NCI-H2081 treated with DMSO at 0.1 percent for 48 hours (cell line): ENCODE measurements at regions not wholly inside any gene's neighbourhood (a gene's known extent, or its start where the extent isn't known, plus 50 kb on each side); places are given as distances from the start of the nearest gene placed in this dataset.

Experiments
- DNase-seq: peaks from one replicate; lab custom pipeline; 2025; lab: John Stamatoyannopoulos, UW

DNA sequence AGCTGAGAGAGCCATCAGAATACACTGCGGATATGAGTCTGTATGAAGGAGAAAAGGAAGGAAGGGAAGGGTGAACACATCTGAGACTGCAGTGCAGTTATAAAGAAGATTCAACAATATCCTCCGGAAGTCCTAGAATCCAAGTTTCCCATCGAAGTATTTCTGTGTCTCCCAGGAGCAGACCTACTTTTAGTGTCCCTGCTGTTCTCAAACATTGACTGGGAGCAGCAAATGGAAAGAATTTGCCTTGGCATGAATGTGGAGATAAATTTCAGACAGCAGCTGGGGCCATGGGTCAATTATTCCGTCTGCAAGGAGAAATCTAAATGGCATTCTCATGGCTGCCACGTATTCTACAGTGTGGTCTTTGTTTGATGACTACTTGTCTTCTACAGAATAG lies 478.1 kb upstream of the SMC2 start:
- no peak for DNase-seq

DNA sequence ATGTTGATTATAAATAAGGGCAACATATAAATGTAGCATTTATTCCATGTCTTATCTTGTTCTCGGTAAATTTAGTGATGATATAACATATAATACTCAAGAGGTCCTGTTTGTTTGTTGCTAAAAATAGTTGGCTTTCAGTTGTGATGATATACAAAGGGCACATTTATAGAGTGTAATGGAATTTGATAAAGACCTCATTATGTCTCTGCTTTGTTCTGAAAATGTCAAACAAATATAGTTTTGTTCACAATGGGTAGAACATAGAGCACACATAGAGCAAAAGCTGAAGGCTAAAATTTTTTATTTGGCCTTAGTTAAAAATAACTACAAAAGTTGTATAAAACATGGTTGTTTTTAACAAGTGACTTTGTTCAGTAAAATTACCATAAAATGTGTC lies 477.1 kb upstream of the SMC2 start:
- DNase-seq = no peak

DNA sequence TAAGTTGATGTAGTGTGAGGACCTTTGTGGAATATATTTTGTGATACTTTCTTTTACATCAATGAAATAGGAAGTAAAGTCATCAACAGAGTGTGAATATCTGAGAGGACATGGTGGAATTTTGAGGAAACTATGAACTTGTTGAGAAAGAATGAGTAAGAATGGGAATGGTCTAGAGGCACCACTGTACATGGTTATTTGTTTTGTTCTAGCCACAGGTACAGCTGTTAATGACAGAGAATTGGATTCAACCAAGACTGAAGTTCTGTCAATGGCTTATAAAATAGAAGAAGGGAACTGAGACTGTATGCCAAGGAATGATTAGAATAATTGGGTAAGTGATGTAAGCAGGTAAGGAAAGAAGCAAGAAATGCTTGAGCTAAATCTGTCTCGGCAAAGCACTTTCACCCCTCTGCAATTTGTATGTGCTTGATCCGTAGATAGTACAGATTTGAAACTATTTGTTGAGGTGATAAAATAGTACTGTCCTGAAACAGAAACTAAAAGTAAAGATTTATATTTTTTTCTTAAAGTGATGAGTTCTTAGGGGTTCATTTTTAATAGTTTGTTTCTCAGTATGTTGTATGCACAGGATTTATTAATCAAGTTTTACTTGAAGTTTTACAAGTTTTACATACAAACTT lies 468.8 kb upstream of the SMC2 start:
- no peak for DNase-seq

DNA sequence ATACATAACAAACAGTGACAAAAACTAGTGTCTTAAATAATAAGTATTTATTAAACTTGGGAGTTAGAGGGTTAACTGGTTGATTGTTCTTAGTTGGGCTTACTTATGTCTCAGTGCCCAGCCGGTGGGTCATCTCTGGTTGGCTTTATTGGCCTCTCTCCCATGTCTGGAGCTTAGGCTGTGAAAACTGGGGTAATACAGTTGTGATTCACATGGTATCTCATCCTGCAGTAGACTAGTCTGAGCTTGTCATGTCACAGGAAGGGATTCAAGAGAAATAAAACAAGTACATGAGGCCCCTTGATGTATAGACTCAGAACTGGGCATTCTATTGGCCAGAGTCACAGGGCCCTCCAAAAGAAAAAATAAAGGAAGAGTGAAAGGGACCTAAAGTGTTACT lies 466.4 kb upstream of the SMC2 start:
- no peak for DNase-seq

DNA sequence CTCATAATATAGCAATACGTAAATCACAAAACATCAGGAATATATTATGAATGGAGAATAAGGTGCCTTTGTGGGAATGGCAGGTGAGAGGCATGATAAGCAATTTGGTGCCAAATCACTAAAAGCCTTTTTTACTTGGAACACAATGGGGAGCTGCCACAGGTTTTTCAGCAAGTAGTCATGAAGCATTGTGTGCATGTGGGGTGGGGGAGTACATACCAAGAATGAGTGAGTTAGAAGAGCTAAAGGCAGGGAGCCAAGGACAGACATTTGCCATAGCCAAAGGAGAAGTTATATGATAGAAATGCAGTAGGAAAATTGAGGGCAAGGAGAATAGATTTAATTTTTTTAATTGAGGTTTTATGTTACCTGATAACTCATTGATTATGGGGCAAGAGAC lies 445.0 kb upstream of the SMC2 start:
- no peak for DNase-seq

DNA sequence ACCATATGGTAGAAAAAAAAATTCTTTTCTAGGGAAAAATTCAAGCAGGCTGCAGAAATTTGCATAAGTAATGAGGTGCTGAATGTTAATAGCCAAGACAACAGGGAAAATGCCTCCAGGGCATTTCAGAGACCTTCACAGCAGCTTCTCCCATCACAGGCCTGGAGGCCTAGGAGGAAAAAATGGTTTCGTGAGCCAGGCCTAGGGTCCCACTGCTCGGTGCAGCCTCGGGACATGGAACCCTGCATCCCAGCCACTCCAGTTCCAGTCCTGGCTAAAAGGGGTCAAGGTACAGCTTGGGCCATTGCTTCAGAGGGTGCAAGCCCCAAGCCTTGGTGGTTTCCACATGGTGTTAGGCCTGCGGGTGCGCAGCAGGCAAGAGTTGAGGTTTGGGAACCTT lies 436.0 kb upstream of the SMC2 start:
- no peak for DNase-seq

DNA sequence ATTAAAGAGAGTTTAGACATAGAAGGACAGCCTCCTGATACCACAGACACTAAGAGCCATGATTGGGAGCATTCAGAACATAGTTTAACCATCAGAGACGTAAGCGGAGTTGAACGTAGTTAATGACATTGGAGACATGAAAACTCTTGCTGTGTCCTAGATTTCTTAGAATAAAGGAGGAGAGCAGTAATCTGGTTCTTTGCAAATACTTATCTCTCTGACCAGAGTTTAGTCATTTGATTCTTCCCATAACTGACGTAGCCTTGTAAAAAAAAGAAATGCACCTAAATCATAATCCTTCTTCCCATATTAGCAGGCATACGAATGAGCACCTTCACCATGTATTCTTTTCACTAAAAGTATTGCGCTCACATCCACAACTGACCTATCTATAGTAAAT lies 433.3 kb upstream of the SMC2 start:
- no peak for DNase-seq

DNA sequence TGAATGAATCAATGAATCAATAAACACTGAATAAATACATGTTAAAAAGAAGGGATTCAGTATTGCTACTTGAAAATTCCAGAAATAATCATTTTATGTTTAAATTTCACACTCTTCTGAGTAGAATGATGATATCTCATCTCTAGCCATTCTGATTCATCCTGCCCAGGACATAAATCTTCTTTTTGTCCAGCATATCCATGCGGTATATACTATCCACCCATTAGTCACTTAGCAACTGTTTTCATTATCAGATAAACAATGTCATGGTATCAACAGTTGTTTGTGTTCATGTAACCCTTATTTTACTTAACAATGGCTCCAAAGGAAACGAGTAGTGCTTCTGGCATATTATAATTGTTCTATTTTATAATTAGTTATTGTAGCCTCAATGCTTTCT lies 432.4 kb upstream of the SMC2 start:
- DNase-seq = no peak

DNA sequence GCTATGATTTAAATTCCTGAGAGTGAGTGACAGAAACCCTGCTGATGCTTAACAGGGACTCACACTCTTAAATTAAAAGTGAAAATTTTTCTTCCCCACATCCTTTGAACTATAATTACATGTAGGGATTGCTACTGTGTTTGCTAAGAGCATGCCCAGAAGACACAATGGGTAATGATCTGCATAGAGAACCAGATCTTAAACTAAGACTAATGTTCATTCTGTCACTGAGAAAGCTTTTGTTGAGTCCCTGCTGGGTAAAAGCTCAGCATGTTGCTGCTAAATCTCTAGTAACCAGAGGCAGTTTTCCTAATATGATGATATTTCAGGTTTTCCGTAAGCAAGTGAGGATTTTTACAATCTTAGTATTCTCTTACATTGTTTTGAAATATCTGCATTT lies 424.8 kb upstream of the SMC2 start:
- no peak for DNase-seq

DNA sequence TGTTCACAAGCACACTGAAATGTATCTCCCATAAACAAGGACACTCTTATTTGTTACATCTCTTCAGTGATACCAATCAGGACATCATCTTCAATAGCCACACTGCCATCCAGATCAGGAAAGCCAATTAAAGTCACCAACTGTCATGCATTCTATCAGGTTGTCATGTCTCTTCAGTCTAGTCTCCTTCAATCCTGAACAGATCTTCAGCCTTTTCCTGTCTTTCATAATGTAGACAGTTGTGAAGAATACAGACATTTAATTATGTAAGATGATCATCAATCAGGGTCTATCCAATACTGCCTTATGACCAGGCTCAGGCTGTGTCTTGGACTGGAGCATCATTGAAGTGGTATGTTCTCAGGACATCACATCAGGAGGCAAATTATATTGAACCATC lies 419.8 kb upstream of the SMC2 start:
- no peak for DNase-seq

DNA sequence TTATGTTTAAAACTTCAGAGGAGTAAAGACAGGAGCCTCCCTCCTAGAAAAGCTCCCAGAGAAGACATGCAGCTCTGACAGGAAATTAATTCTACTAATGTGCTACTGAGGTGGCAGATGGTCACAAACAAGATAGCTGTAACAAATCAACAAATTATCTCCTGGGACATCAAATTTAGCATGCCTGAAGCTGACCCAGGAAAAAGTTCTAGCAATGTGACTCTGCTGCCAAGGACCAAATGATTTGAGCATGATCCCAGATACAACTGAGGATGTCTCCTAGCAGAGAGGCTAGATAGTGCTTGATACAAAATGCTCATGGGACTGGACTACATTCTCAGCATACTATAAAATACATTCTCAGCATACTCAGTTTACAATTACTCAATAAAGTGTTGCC lies 413.5 kb upstream of the SMC2 start:
- no peak for DNase-seq

DNA sequence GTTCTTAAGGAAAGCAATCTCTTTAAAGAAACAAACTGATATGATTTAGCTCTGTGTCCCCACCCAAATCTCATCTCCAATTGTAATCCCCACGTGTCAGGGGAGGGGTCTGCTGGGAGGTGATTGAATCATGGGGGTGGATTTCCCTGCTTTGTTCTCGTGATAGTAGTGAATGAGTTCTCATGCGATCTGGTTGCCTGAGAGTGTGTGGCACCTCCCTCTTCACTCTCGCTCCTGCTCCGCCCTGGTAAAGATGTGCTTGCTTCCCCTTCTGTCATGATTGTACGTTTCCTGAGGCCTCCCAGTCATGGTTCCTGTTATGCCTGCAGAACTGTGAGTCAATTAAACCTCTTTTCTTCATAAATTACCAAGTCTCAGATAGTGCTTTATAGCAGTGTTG lies 412.7 kb upstream of the SMC2 start:
- DNase-seq = no peak

DNA sequence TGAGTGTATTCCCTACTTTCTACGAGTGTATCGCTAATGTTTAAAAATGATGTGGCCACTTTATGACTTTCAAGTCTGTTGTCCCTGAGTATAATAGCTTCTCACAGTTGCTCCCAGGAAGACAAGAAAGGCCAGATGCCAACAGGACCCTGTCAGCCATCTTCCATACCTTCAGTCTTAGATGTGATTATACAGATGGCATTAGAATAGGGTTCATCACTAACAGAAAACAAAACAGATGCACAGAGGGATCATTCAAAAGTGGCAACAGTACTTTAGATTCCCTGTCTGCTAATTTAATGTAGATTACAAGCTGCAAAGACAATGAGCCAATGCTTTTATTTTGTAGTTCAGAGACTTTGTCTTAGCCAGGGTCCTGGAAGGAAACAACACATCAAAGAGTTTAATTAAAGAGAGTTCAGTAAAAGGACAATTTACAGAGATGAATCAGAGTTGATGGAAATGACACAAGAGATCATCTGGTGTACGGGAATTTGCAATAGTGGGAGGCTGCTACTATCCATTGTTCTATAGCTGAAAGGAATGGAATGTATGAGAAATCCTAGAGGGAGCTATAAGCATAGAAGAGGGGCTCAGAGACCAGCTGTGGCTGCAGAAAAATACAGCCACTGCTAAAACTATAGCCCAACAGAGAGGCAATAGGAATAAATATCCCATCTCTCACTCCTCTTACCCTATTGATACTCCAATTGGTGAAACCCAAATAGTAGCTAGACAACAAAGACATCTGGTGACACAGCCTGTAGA lies 393.7 kb upstream of the SMC2 start:
- no peak for DNase-seq

DNA sequence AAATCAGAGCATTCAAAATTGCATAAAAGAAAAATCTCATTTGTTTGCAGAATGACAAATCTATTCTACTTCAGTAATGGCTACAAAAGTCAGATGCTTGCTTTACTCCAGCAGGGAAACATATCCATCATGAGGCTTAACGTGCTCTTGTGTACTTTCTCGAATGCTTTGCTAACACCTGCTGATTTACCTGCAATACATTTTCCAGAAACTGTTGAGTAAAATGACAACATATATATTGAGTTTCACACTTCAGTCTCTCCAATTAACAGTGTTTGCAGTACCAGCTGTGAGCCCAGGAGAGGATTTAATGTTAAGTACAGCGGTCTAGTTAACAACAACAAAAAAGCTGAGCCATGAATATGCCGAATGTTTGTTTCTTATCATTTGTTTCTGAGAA lies 391.5 kb upstream of the SMC2 start:
- peak; percentile 98 for DNase-seq

DNA sequence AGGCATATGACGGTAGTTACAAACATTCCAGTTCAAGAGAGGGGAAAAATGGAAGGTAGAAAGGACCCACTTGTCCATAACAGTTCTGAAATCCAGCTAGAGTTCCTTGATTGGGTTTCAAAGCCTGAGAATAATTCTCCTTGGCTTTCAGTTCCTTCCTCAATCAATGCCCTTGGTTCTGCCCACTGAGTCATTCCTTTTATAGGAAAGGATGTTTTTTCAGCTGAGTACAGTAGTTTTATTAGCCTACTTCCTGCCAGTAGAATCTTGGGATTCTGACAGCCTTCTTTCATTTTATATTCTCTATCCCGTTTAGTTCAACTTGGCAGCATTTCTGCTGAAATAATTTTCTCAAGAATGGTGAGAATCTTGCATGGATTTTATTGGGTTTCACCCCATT lies 386.9 kb upstream of the SMC2 start:
- no peak for DNase-seq

DNA sequence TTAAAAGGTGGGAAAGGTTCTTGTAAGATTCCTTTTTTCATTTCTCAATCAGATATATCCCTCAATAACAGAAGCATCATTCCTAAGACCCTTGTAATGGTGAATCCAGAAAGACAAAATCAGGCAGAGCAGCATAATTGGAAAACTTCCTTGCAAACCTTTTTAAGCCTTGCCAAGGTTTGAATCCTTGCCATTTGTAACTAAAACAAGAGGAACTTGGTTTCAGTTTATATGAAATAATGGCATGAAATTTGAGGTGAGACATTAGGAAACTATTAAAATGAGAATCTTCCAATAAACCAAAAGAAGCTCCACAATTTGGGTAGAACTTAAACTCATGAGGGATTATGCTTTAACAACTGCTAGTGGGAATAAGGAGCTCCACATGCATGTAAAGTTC lies 384.7 kb upstream of the SMC2 start:
- DNase-seq = no peak

DNA sequence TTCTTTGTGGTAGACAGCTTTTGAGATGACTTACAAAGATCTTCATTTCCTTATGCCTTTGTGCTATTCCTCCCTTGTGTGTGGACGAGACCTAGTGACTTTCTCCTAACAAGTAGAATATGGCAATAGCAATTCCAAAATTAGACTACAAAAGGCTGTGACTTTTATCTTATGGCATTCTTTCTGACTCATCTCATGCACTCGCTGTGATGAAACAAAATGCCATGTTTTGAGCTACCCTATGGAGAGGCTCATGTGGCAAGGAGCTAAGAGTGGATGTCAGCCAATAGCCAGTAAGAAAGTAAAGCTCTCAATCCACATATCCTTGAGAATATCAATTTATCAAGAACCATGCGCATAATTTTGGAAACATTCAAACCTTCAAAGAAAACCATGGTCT lies 380.5 kb upstream of the SMC2 start:
- DNase-seq = no peak

DNA sequence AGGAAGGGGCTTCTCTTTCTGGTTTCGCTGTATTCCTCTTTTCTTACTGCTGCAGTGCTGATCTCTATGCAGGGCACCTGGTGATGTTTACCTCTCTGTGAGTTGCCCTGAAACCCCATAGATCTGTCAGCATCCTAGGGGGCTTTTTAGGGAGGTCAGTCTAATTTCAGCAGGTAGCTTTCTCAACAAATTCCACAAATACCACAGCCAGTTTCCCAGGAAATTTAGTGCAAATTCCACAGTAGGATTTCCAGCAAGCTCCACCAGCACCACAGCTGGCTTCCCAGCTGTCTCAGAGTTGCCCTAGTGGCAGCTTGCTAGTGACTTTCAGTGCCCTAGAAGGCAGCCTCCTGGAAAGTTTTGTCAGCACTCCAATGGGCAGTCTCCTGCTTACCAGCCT lies 379.1 kb upstream of the SMC2 start:
- DNase-seq = no peak

DNA sequence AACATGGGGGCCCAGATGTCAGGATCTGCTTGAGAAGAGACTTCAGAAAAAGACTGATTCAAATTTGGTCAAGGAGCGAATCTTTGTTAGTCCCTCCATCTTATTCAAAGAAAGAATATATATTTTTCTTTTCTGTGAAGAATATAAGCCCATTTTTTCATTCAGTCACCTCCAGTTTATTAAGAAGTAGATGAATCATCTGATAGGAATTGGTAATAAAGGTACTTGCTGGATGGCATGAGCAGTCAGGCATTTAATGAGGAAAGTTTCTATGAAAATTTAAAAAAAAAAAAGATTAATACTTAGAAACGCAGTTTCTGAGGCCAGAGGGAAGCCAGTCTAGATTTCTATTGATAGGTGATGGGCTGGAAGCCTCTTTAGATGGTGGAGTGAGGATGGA lies 373.1 kb upstream of the SMC2 start:
- DNase-seq = no peak

DNA sequence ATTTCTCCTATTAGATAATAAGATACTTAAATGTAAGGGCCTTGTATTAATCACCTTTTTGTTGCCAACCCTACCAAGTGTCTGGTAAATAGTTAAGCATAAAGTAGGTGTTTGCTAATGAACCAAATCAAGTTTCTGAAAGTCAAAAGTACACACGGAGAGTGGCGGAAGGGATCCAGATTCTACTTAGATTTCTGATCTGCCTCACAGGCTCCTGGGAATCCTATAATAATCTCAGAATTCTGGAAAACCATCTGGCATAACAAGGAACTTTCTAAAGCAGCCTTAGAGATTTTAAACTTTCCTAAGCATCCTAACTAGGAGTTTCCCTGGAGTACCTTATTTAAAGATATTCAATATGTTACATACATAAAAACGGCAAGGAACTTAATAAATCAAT lies 363.2 kb upstream of the SMC2 start:
- DNase-seq = no peak

DNA sequence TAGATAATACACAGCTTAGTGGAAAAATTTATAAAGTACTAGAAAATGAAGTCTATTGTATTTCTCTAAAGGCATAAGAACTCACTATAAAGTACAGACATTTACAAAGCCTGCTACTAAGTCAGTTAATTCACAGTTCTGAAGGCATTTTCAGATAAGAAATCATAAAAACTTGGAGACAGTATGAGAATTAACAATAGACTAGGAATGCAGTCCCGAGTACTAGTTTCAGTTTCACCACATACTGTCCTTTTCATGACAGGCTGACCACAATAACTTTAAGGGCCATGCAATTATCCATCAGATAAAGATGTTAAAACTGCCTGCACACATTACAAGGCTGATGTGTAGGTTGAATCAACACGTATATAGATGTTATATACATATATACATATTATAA lies 362.6 kb upstream of the SMC2 start:
- no peak for DNase-seq

DNA sequence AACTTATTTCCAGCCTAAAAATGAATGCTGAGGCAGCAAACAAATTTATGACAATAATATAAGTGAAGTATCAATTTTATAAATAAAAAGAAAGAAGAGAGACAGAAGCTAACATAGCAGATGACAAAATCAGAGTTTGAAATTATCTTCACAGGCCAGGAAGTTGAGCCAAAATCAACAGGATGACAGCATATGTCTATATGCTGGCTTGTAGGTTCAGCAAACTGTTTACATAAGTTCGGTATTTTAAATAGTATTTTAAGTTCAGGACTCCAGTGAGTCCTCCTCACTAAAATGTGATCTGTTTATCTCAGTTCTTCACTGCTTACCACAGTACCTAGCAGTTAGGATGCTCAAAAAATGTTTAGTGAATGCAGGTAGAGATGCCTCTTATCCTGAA lies 359.6 kb upstream of the SMC2 start:
- no peak for DNase-seq

DNA sequence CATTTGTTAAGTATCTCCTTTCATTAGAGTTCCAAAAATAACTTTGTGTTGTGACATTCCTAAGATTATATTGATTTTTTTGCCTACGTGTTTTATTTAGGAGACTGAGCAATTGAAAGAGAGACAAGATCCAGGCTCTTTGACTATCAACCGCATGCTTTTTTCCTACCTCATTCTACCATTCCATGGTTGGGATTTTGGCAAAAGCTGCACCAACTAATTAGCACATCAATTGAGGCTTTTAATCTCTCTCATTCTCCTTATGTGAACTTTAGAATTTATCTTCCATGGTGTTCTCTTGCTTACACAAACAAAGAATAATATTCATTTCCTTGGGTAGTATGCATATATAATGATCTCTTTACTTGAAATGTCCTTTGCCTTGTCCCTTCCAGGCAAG lies 338.7 kb upstream of the SMC2 start:
- no peak for DNase-seq

DNA sequence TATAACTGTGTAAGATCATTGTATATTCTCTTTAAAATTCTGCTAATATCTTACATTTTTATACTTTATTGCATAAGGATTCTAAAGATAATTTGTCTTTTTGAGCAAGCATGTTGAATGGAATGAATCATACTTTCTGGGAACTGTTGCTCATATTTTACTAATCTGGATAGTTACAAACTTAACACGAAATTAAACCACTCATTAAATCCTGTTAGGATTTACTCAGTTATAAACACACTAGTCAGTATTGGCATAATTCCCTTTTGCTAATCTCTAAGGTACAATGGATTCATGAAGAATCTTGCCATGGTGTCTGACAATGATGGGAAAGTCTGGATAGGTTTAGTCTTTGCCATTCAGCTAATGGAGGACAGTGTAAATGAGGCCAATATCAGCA lies 338.1 kb upstream of the SMC2 start:
- DNase-seq = no peak
